NCI-H1105 treated with DMSO at 0.1 percent for 48 hours (cell line): ENCODE measurements at regions not wholly inside any gene's neighbourhood (a gene's known extent, or its start where the extent isn't known, plus 50 kb on each side); places are given as distances from the start of the nearest gene placed in this dataset.
"Not testable (repeated sequence)": the region's sequence is repeated elsewhere in the genome, so short reads cannot be mapped to it uniquely, and the experiment has no call there.

Experiments used
- DNase-seq: peaks from one replicate; lab custom pipeline; 2025; lab: John Stamatoyannopoulos, UW

DNA sequence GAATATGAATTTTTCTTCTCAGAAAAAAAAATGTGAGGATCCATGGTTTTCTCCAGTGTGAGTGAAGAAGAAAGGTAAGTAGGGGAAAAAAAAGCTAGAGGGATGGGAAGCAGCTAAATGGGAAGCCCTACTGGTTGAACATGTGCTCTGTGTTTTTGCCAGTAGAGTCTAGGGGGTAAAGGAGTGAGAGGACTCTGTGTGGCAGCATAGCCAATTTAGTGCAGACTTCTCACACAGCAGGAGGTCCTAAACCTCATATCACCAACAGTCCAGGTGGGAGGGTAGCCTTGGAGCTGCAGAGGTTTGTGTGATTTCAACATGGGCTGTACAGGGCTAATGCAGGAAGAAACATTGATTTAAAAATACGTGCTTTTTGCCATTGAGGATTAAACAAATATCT is 334.5 kb upstream of the SPHKAP start:
- no peak for DNase-seq

DNA sequence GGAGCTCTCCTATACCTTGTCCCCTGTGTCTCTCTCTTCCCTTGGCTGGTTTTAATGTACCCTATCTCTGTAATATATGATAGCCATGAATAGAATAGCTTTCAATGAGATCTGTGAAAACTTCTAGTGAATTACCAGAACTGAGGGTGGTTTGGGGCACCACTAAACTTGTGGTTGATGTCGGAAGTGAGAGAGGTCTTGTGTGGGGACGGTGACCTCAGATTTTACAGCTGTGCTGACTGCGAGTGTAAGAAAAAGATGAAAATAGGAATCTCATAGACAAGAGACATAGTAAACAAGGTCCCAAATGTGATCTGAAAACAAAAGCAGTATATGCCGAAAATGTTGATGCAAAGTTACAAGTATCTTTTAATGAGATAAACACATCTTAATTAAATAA is 332.0 kb upstream of the SPHKAP start:
- DNase-seq = not testable (repeated sequence)

GRCh38 chr2:228509021-228509420 is 327.5 kb upstream of the SPHKAP start:
- peak; percentile 25 for DNase-seq

DNA sequence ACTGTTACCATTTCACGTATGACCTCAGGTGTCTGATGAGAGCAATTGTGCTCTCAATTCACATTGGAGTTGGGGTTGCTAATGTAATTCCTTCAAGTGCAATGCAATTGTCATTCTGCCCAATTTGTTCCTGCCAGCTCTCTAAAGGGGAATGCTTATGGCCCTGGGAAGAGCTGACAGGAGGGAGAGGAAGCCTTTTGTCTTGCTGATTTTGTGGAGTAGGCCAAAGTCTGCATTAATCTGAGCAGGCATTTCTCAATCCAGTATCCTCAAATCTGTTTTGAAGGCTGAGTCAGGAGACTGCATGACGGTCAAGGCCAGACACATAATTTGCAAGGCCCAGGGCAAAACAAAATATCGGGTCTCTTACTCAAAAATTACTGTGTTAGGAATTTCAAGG is 326.4 kb upstream of the SPHKAP start:
- DNase-seq = no peak

DNA sequence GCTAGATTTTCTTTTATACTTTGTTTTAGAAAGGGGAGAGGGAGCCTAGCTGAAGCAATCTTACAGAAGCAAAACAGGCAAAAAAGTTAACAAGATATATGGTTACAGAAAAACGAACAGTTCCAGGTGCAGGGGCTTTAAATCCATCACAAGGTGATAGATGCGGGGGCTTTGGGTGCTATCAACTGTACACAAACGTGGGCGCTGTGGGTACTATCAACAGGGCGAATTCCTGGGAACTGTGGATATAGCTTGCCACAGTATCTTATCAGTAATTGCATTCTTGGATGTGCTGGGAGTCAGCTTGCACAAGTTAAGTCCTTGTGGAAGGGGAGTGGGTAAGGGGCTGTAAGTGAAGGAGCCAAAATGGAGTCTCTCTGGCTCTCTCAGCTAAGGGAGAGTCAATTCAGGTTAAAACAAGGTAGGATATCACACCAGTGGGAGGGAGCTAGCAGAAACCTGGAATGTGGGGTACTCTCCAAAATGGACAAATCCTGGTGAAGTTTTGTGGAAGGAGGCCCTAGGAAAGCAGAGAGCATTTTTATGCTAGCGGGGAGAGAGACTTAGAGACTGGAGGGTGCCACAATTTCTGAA is 325.8 kb upstream of the SPHKAP start:
- no peak for DNase-seq

- DNase-seq = no peak
Measured at GRCh38 chr2:228503731-228504130, 322.2 kb upstream of the SPHKAP start.

GRCh38 chr2:228493852-228494251 is 312.4 kb upstream of the SPHKAP start:
- no peak for DNase-seq

DNA sequence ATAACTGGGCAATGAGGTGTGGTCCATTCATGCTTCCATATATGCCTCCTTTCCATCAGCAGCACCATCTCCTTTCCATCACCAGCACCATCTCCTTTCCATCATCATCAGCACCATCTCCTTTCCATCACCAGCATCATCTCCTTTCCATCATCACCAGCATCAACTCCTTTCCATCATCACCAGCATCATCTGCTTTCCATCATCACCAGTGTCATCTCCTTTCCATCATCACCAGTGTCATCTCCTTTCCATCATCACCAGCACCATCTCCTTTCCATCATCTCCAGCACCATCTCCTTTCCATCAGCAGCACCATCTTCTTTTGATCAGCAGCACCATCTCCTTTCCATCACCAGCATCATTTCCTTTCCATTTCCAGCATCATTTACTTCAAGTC is 297.5 kb upstream of the SPHKAP start:
- no peak for DNase-seq

- no peak for DNase-seq
Measured at GRCh38 chr2:228474466-228474865, 293.0 kb upstream of the SPHKAP start.

- DNase-seq = no peak
Measured at GRCh38 chr2:228469721-228470120, 288.2 kb upstream of the SPHKAP start.

GRCh38 chr2:228466851-228467250 is 285.4 kb upstream of the SPHKAP start:
- DNase-seq = no peak

DNA sequence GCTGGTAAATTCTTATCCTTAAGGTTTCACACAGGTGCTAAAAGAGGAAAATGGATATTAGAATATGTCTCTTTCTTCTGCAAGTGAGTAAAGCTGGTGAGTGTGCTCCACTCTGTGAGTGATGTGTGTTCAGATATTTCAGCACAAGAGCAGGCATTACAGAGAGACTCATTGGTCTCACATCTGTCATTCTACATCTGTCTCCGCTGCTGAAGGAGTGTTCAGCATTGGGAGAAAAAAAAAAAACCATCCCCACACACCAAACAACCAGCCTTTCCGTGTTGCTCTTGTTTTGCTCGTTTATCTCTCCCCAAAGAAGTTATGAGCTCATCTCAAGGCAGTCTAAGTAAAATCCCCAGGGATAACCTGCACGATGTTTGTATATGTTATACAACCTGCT is 283.9 kb upstream of the SPHKAP start:
- DNase-seq = no peak

DNA sequence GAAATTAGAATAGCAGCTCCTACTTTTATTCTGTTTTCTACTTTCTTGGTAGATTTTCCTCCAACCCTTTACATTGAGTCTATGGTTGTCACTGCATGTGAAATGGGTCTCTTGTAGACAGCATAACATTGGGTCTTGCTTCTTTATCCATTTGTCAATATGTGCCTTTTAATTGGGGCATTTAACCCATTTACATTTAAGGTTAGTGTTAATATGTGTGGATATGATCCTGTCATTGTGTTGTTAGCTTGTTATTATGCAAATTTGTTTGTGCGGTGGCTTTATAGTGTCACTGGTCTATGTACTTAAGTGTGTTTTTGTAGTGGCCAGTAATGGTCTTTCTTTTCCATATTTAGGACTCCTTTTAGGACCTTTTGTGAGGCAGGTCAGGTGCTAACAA is 276.9 kb upstream of the SPHKAP start:
- DNase-seq = no peak

DNA sequence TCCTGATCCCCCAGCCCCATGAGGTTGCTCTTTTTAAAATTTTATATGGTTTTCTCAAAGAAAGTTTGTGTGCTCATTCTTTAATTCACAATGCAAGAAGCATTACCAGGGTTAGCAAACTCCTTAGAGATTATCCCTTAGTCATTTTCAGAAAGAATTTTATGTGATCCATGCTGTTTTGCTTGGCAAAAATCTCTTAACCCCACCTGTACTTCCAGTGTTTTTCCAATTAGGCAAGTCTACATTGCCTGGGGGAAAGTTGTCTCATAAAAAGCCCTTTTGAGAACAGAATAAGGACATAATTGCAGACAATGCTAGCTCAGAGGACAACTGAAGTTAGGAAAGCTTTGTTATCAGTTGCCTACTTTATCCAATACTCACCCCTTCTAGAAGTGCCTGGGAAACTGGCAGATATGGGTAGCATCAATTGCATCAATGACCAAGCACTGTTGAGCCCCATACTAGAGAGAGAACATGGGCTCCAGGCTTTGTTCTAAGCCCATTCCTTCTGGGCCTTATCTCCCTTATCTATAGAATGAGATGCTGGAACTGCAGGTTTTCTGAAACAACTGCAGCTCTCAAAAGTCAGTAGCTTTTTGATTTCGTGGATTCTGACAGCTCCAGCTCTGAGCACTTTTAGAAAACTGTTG is 265.9 kb upstream of the SPHKAP start:
- DNase-seq = peak; percentile 80

GRCh38 chr2:228446734-228447133 is 265.2 kb upstream of the SPHKAP start:
- DNase-seq = peak; percentile 91

GRCh38 chr2:228444161-228444560 is 262.7 kb upstream of the SPHKAP start:
- no peak for DNase-seq

- DNase-seq = no peak
Measured at GRCh38 chr2:228433721-228434120, 252.2 kb upstream of the SPHKAP start.

GRCh38 chr2:228432116-228432515 is 250.6 kb upstream of the SPHKAP start:
- DNase-seq = no peak

DNA sequence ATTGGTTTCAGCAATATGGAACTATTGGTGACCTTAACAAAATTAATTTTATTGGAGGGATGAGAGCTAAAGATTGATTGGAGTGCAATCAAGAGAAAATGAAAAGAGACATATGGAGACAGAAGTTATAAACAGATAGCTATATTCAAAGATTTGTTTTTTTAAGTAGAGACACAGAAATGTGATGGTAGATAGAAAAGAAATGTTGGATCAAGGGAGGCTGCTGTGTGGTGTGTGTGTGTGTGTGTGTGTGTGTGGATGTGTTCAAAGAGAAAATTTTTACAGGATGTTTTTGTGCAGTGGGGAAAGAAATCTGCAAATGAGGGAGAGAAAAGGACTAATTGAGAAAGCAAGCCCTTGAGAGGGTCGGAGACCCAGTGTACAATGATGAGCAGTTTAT is 249.5 kb upstream of the SPHKAP start:
- DNase-seq = no peak

- DNase-seq = peak; percentile 91
Measured at GRCh38 chr2:228426502-228427216, 245.2 kb upstream of the SPHKAP start.

- not testable (repeated sequence) for DNase-seq
Measured at GRCh38 chr2:228425411-228426060, 244.0 kb upstream of the SPHKAP start.

DNA sequence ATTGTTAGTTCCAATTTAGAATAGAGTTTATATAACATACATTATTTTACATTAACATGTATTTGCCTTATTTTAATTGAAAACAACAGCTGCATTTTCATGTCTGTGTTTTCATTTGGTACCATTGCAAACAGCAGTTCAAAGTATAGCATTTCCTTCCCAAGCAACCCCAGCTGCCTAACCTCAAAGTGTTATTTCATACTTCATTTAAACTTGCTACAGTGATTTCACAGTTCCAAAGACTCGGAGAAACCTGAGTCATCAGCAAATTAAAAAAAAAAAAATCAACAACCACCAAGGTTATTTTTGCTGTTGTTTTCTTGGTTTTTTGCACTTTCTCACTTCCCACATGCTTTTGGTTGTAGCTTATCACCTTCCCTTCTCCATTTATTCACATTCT is 236.5 kb upstream of the SPHKAP start:
- DNase-seq = no peak

DNA sequence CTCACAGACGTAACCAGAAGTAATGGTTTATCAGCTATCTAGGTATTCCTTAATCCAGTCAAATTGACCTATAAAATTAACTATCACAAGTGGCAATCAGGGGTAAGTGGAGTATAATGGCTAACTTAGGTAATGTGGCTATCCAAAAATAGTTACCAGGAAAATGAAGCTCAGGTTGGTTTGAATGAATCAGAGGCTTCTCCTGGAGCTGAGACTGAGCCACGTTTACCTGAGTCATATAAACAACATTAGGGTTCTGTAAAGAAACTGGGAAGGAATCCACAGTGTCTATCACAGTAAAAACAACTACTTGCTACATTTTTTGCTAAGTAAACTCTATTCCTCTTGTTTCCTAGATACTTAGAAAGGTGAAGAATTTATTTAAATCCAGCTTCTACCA is 236.0 kb upstream of the SPHKAP start:
- no peak for DNase-seq
